Muscle of leg (tissue), 3 donors: ENCODE measurements at regions not wholly inside any gene's neighbourhood (a gene's known extent, or its start where the extent isn't known, plus 50 kb on each side); places are given as distances from the start of the nearest gene placed in this dataset.

ENCODE experiments used
- DNase-seq: peaks from one replicate; pipeline ENCODE4 v3.0.0; 2013
- H3K27ac ChIP-seq: one replicate; pipeline ENCODE4 v1.5.1; 2013; ENCODE audit warnings: mild to moderate bottlenecking, low read length, control low read depth
- H3K27me3 ChIP-seq: one replicate; pipeline ENCODE4 v1.6.1; 2013; ENCODE audit warnings: low read length; ENCODE audit not compliant: control insufficient read depth, insufficient read depth
- H3K36me3 ChIP-seq: one replicate; pipeline ENCODE4 v1.6.1; 2013; ENCODE audit warnings: low read length; ENCODE audit not compliant: control insufficient read depth, insufficient read depth
- H3K4me1 ChIP-seq: one replicate; pipeline ENCODE4 v1.6.1; 2013; ENCODE audit warnings: low read length; ENCODE audit not compliant: control insufficient read depth, insufficient read depth
- H3K4me3 ChIP-seq: one replicate; pipeline ENCODE4 v1.5.1; 2013; ENCODE audit warnings: low read length, control low read depth
- H3K9me3 ChIP-seq: replicated peaks from 2 replicates; pipeline ENCODE4 v1.6.1; 2013; ENCODE audit warnings: low read depth, low read length; ENCODE audit not compliant: control insufficient read depth
- WGBS: methylation state at CpG from one replicate; pipeline ENCODE4 v1.1.5; 2013; ENCODE audit warnings: missing lambda C conversion rate; ENCODE audit not compliant: insufficient coverage; 5-methylcytosine and 5-hydroxymethylcytosine counted together

GRCh38 chr2:64910523-64910922 is 78.7 kb upstream of the SLC1A4 start:
- no peak for DNase-seq
- Histone ChIP-seq H3K4me1 (peaks cover 8% of the 10 kb centered on the region), H3K27ac (no peak overlapping the region), H3K9me3 (no peaks in the 10 kb centered on the region), H3K27me3 (no peaks in the 10 kb centered on the region), H3K4me3 (no peak overlapping the region), H3K36me3 (no peaks in the 10 kb centered on the region)
- WGBS = 75% methylated on average over 3 of the region's 4 CpGs

GRCh38 chr2:64910972-64911433 is 78.2 kb upstream of the SLC1A4 start:
- no peak overlapping the region for H3K4me3 ChIP-seq
- no peaks in the 10 kb centered on the region for H3K9me3 ChIP-seq
- H3K4me1 ChIP-seq = peaks cover 4% of the 10 kb centered on the region
- no CpG with 5 or more reads among the region's 1 CpG for WGBS
- no peak for DNase-seq
- H3K27me3 ChIP-seq = no peaks in the 10 kb centered on the region
- no peaks in the 10 kb centered on the region for H3K36me3 ChIP-seq
- H3K27ac ChIP-seq = no peak overlapping the region

DNA sequence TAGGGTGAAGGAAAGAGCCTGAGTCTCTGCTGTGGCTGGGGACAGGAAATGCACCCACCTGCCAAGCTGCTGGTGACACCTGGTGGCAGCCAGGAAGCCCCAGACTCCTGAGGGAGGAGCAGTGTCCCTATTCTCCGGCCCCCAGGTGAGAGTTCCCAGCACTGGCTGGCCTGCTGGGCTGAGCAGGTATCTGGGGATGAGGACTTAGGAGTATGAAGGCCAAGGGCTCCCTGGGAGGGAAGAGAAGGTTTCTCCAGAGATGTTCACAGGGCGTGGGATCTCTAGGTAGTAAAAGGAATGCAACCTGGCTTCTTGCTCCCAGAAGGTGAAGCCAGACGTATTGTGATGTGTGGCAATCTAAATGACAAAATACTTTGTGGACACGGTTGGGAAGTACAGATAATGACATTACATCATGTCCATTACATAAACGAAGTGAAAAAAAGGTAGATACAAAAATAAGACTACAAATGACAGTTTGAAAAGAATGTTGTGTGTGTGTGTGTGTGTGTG is 75.8 kb upstream of the SLC1A4 start:
- DNase-seq = no peak
- peaks cover 8% of the 10 kb centered on the region for H3K4me1 ChIP-seq
- no peaks in the 10 kb centered on the region for H3K36me3 ChIP-seq
- no peaks in the 10 kb centered on the region for H3K27me3 ChIP-seq
- WGBS = 38% methylated on average over 2 of the region's 5 CpGs
- H3K4me3 ChIP-seq = no peak overlapping the region
- no peaks in the 10 kb centered on the region for H3K9me3 ChIP-seq
- no peak overlapping the region for H3K27ac ChIP-seq

DNA sequence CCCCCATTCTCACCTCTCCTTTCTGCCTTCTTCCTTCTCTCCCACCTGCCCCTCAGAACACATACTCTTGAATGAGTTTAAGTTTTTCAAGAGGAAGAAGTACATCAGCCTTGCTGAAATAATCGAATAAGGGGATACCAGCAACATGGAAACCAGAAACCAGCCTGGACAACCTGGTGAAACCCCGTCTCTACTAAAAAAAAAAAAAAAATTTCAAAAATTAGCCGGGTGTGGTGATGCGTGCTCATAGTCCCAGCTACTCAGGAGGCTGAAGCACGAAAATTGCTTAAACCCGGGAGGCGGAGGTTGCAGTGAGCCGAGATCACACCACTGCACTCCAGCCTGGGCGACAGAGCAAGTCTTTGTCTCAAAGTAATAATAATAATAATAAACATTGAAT is 75.0 kb upstream of the SLC1A4 start:
- Histone ChIP-seq H3K4me1 (peaks cover 8% of the 10 kb centered on the region), H3K9me3 (no peaks in the 10 kb centered on the region), H3K27me3 (no peaks in the 10 kb centered on the region), H3K27ac (no peak overlapping the region), H3K36me3 (no peaks in the 10 kb centered on the region), H3K4me3 (no peak overlapping the region)
- DNase-seq = no peak
- 58% methylated on average over 4 of the region's 9 CpGs for WGBS

GRCh38 chr2:64914735-64915509 is 74.3 kb upstream of the SLC1A4 start:
- Histone ChIP-seq H3K27me3 (no peaks in the 10 kb centered on the region), H3K4me3 (no peak overlapping the region), H3K27ac (no peak overlapping the region), H3K9me3 (no peaks in the 10 kb centered on the region), H3K36me3 (no peaks in the 10 kb centered on the region), H3K4me1 (peaks cover 8% of the 10 kb centered on the region)
- DNase-seq = peak; percentile 58
- no CpG with 5 or more reads among the region's 7 CpGs for WGBS

DNA sequence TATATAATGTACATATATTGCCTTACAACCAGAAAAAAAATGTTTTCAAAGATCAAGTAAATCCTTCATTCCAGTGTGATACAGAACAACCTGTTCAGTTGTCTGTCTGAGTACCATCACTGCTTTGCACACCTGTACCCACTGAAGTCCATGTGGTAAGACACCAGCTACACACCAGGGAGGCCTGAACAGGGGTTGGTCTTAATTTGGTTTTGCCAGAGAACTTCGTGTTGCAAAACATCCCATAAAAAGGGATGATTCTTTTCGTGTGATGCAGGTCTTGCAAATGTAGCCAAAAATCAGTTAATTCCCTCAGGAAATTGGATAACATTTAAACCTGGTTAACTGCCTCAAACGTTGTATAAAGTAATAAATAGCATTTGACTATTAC is 73.7 kb upstream of the SLC1A4 start:
- no peaks in the 10 kb centered on the region for H3K27me3 ChIP-seq
- no peaks in the 10 kb centered on the region for H3K9me3 ChIP-seq
- H3K4me3 ChIP-seq = no peak overlapping the region
- peaks cover 8% of the 10 kb centered on the region for H3K4me1 ChIP-seq
- no CpG with 5 or more reads among the region's 3 CpGs for WGBS
- no peak for DNase-seq
- no peak overlapping the region for H3K27ac ChIP-seq
- H3K36me3 ChIP-seq = no peaks in the 10 kb centered on the region

DNA sequence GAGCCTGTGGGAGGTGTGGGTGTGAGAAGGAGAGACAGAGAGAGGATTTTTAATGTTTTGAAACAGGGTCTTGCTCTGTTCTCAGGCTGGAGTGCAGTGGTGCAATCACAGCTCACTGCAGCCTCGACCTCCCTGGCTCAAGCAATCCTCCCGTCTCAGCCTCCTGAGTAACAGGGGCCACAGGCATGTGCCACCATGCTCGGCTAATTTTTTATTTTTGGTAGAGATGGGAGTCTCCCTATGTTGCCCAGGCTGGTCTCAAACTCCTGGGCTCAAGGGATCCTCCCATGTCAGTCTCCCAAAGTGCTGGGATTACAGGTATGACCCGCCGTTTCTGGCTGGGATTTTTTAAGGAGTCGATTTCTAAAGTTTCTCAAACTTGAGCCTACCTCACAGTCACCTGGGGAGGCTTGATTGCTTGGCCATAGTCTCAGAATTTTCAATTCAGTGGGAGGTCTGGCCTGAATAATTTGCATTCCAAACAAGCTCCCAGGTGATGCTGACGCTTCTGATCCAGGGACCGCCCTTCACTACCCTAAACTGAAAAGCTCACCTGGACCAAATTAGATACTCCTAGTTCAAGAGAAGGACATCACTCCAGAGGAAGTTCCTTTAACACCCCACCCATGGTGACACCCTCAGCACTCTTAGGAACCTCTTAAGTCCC is 70.8 kb upstream of the SLC1A4 start:
- peaks cover 8% of the 10 kb centered on the region for H3K4me1 ChIP-seq
- no peak for DNase-seq
- 80% methylated on average over 1 of the region's 8 CpGs for WGBS
- no peak overlapping the region for H3K27ac ChIP-seq
- H3K9me3 ChIP-seq = no peaks in the 10 kb centered on the region
- no peaks in the 10 kb centered on the region for H3K36me3 ChIP-seq
- no peaks in the 10 kb centered on the region for H3K27me3 ChIP-seq
- no peak overlapping the region for H3K4me3 ChIP-seq

DNA sequence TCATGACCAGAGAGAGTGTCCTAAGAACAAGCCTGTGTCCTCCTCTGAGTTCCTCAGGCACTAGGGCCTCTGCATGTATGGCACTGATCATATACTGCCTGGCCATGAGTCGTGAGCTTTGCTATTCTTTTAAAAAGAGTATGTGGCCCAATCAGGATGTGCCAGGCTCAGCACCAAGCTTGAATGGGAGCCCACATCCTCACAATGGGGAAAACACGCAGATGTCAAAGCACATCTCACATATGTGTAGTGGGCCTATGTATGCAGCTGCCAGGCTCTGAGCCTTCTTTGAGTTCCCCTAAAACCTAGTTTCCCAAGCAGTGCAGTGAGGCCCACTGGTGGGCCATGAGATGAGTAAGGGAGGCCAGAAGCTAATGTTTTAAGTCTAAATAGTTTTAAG is 69.9 kb upstream of the SLC1A4 start:
- Histone ChIP-seq H3K9me3 (no peaks in the 10 kb centered on the region), H3K27me3 (no peaks in the 10 kb centered on the region), H3K4me1 (peaks cover 8% of the 10 kb centered on the region), H3K27ac (no peak overlapping the region), H3K4me3 (no peak overlapping the region), H3K36me3 (no peaks in the 10 kb centered on the region)
- no CpG with 5 or more reads among the region's 2 CpGs for WGBS
- no peak for DNase-seq

DNA sequence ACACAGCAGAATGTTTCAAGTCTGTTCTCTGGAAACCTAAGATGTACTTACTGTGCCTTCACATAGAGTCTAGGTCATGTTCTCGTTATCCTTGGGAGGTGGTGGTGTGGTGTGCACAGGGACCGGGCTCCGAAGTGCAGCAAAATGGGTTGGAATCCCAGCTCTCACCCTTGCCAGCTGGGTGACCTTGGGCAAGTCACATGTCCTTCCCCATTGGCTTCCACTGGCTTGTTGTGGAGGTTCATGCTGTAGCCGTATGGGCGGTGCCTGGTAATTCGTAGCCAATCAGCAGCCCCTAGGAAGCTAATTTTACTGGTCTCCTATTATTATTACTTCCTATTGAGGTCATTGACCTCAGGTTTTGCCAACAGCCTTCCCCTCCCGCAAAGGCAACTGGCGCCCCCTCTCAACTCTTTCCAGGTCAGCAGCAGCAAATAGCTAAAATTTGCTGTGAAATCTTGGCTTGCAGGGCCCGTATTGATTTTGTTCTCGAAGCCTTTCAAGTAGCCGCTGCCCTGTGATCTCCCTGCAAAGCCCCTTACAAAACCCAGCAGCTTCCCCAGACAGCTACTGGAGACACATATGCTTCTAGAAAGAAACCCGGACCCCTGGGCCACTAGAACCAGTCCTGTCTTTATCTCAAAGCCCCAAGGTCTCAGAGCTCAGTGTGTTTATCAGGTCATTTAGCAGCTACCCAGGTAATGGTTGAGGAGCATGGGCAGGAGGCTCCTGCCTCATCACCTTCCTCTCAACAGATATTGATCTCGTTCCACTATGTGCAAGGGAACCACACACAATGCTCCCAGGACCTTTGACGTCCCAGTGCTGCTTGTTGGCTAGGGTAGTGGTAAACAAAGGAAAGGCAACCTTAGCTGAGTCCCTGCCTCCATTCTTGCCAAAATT is 66.5 kb upstream of the SLC1A4 start:
- Histone ChIP-seq H3K27me3 (no peaks in the 10 kb centered on the region), H3K4me1 (peaks cover 4% of the 10 kb centered on the region), H3K27ac (no peak overlapping the region), H3K4me3 (no peak overlapping the region), H3K36me3 (no peaks in the 10 kb centered on the region), H3K9me3 (peaks cover 2% of the 10 kb centered on the region)
- 85% methylated on average over 9 of the region's 14 CpGs for WGBS
- DNase-seq = no peak

DNA sequence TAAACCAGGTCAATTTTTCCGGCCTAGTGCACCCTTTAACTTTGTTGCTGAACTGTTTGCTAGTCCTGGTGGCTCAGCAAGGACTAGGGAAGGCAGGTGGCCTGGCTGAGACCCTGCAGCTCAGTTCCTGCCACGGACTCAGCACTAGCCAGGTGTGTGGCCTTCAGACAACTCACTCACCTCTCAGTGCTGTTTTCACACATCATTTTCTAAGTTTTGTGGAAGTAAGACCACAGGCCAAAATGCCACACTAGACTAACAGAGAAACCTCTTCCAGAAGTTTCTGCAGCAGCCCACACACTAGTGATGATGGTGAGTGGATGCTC is 65.9 kb upstream of the SLC1A4 start:
- Histone ChIP-seq H3K36me3 (no peaks in the 10 kb centered on the region), H3K4me1 (peaks cover 2% of the 10 kb centered on the region), H3K9me3 (peaks cover 2% of the 10 kb centered on the region), H3K27ac (no peak overlapping the region), H3K4me3 (no peak overlapping the region), H3K27me3 (no peaks in the 10 kb centered on the region)
- no peak for DNase-seq
- 73% methylated on average over 2 of the region's 2 CpGs for WGBS
